HG03108 (cell line): ENCODE measurements at regions not wholly inside any gene's neighbourhood (a gene's known extent, or its start where the extent isn't known, plus 50 kb on each side); places are given as distances from the start of the nearest gene placed in this dataset.
"Not testable (repeated sequence)": the region's sequence is repeated elsewhere in the genome, so short reads cannot be mapped to it uniquely, and the experiment has no call there.

ENCODE experiments used
- ATAC-seq: cut with Tn5 transposase; IDR thresholded peaks from one replicate; pipeline ENCODE4 v1.9.1; 2021; ENCODE audit warnings: moderate library complexity; ENCODE audit not compliant: unreplicated experiment

GRCh38 chr5:54823006-54823405 lies 162.4 kb downstream of the ESM1 start:
- no peak for ATAC-seq

GRCh38 chr5:54822324-54822687 lies 163.1 kb downstream of the ESM1 start:
- no peak for ATAC-seq

- ATAC-seq = no peak
These were observed 163.7 kb downstream of the ESM1 start for GRCh38 chr5:54821445-54822323.

DNA sequence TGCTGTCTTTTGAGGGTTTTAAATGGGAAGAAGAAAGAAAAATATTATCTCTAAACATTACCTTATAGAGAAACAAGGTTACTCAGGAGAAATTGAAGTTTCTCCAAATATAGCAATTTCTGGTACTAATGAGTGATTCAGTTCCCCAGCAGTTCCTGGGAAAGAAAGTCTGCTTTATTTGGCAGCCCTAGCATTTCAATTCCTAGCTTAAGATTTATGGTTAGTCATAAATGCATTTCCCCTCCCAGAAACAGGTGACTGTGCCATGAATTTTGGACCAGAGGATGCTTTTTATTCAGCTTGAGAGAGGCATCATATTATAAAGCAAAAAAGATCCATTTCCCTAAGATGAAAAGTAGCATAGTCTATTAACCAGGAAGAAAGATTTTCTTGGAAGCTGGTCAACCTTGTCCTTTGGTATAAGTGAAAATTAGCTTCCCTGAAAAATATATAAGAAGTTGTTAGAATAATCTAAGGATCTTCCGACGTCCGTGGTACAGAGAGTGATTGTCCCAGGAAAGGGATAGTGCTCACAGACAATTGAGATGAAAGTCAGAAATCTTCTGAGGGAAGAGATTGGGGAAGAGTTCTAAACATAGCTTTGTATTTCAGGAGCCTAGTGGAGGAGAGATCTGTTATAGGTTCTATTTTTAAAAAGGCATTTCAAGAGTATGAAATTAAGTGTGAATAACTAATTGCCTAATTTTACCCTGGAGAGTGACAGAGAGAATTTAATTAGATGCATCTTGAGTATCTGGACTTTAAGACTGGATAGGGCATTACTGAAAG lies 164.9 kb downstream of the ESM1 start:
- no peak for ATAC-seq

- no peak for ATAC-seq
These were observed 178.0 kb downstream of the ESM1 start for GRCh38 chr5:54807421-54807820.

DNA sequence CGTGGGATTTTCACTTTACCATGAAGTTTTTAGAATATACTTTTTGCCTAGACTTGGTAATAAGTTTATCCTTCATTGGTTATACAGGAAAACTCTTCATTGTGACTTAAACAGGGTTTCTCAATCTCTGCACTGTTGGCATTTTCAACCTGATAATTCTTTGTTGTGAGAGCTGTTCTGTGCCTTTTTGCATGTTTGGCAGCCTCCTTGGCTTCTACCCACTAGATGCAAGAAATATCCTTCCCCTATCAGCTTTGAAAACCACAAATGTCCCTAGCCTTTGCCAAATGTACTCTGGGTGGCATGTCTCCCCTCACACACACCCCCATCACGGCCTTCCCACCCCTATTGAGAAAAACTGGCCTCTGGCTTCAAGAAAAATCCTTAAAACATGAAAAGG lies 180.9 kb downstream of the ESM1 start:
- no peak for ATAC-seq

DNA sequence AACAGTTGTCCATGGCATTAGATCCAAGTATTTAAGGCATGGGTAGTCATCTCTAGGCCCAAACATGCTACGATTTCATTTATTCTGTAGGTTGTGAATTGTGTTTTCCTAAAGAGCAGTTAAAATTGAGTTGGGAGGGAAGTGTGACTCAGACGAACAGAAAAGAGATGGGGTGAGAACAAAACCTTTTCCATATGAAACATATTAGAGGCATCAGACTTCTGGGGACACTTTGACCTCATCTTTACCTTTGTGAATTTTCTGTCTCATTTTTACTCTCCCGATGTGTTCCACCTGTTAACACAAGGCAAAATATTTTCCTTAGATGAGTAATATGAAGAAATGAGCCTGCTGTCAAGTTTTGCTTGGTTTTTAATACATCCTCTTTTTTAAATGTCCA lies 181.3 kb downstream of the ESM1 start:
- no peak for ATAC-seq

GRCh38 chr5:54803471-54804011 lies 181.9 kb downstream of the ESM1 start:
- no peak for ATAC-seq

- no peak for ATAC-seq
These were observed 185.7 kb downstream of the ESM1 start for GRCh38 chr5:54799645-54800044.

GRCh38 chr5:54795777-54796176 lies 189.6 kb downstream of the ESM1 start:
- no peak for ATAC-seq

- ATAC-seq = no peak
These were observed 190.1 kb downstream of the ESM1 start for GRCh38 chr5:54795284-54795683.

GRCh38 chr5:54794135-54794975 lies 191.0 kb downstream of the ESM1 start:
- ATAC-seq = no peak

DNA sequence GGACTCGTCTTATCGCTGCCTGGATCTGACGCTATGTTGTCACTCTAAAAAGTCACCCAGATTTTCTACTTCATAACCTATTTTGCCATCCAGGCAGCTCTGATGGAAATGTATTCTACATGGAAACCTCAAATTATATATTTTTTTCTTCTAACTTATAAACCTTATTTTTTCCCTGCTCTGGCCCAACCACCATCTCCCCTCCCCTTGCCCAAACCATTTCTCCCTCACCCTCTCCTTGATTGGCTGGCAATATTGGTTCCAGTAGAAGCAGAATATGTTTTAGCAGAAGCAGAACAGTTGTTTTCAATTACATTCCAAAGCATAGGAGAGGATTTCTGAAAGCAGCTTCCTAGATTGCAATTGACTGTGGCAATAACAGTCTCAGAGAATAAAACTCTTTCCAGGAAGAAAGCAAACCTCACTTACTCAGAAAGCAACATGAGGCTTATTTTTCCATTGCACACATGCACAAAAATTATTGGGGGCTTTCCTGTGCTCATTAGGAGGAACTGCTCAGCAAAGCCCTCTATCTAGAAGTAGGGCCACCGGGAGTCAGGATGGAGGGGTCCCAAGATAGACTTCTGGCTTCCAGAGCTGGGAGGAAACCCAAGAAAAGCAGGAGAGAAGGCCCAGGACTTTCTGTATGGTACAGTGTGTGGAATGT lies 191.8 kb downstream of the ESM1 start:
- no peak for ATAC-seq

- ATAC-seq = no peak
These were observed 192.6 kb downstream of the ESM1 start for GRCh38 chr5:54792611-54793404.

DNA sequence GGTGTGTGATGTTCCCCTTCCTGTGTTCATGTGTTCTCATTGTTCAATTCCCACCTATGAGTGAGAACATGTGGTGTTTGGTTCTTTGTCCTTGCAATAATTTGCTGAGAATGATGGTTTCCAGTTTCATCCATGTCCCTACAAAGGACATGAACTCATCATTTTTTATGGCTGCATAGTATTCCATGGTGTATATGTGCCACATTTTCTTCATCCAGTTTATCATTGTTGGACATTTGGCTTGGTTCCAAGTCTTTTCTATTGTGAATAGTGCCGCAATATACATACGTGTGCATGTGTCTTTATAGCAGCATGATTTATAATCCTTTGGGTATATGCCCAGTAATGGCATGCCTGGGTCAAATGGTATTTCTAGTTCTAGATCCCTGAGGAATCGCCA lies 197.5 kb downstream of the ESM1 start:
- not testable (repeated sequence) for ATAC-seq

- ATAC-seq = no peak
These were observed 199.4 kb downstream of the ESM1 start for GRCh38 chr5:54785729-54786591.

DNA sequence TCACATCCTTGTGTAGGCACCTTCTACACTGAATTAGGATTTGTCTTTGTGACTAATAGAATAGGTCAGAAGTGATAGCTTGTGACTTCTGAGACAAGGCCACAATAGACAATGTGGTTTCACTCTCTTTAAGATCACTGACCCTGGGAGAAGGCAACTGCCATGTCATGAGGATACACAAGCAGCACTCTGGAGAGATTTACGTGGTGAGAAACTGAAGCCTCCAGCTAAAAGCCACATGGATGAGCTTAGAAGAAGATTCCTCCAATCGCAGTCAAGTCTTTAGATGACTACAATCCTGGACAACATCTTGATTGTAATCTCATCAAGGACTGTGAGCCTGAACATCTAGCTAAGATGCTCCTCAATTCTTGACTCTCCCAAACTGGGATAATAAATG lies 206.6 kb downstream of the ESM1 start:
- no peak for ATAC-seq

- ATAC-seq = no peak
These were observed 209.7 kb downstream of the ESM1 start for GRCh38 chr5:54775645-54776044.
